Suppressor macrophage (primary cell): ENCODE measurements at regions not wholly inside any gene's neighbourhood (a gene's known extent, or its start where the extent isn't known, plus 50 kb on each side); places are given as distances from the start of the nearest gene placed in this dataset.
A peak's percentile ranks its signal among the peaks of the same experiment; 100 is the strongest.
"Not testable (repeated sequence)": the region's sequence is repeated elsewhere in the genome, so short reads cannot be mapped to it uniquely, and the experiment has no call there.

Source experiments
- DNase-seq, 4 experiments: peaks; one replicate each; pipeline ENCODE4 v3.0.0-alpha.2; 2020 to 2022

GRCh38 chr20:58033026-58033536 is 195.4 kb downstream of the ANKRD60 start:
- no peak for DNase-seq

GRCh38 chr20:58032599-58032998 is 195.9 kb downstream of the ANKRD60 start:
- no peak for DNase-seq

GRCh38 chr20:58031350-58031749 is 197.1 kb downstream of the ANKRD60 start:
- not testable (repeated sequence) for DNase-seq

- peak; percentile 5 to 60 (median 36) for DNase-seq
These were observed 200.3 kb downstream of the ANKRD60 start for GRCh38 chr20:58028123-58028522.

GRCh38 chr20:58026361-58026760 is 202.1 kb downstream of the ANKRD60 start:
- no peak for DNase-seq

- no peak for DNase-seq
These were observed 203.2 kb downstream of the ANKRD60 start for GRCh38 chr20:58025233-58025632.

GRCh38 chr20:58024241-58024721 is 204.2 kb downstream of the ANKRD60 start:
- DNase-seq, result no peak

- DNase-seq, result no peak
These were observed 204.7 kb downstream of the ANKRD60 start for GRCh38 chr20:58023781-58024180.

- no peak for DNase-seq
These were observed 205.1 kb downstream of the ANKRD60 start for GRCh38 chr20:58023346-58023745.

- DNase-seq, result no peak
These were observed 205.7 kb downstream of the ANKRD60 start for GRCh38 chr20:58022711-58023110.

- DNase-seq, result no peak
These were observed 207.0 kb downstream of the ANKRD60 start for GRCh38 chr20:58021481-58021880.

GRCh38 chr20:58020656-58021454 is 207.6 kb downstream of the ANKRD60 start:
- DNase-seq, result no peak

GRCh38 chr20:58019850-58020625 is 208.4 kb downstream of the ANKRD60 start:
- DNase-seq, result no peak

- DNase-seq, result no peak
These were observed 209.2 kb downstream of the ANKRD60 start for GRCh38 chr20:58019027-58019849.

- no peak for DNase-seq
These were observed 209.9 kb downstream of the ANKRD60 start for GRCh38 chr20:58018590-58018989.

- DNase-seq, result no peak
These were observed 210.4 kb downstream of the ANKRD60 start for GRCh38 chr20:58017970-58018530.

- no peak for DNase-seq
These were observed 211.1 kb downstream of the ANKRD60 start for GRCh38 chr20:58017231-58017969.

GRCh38 chr20:58016779-58017178 is 211.7 kb downstream of the ANKRD60 start:
- DNase-seq, result no peak

GRCh38 chr20:58014628-58015315 is 213.7 kb downstream of the ANKRD60 start:
- DNase-seq, result no peak

GRCh38 chr20:58012731-58013510 is 215.5 kb downstream of the ANKRD60 start:
- no peak for DNase-seq
